Right renal pelvis (tissue), 4 donors: ENCODE measurements at regions not wholly inside any gene's neighbourhood (a gene's known extent, or its start where the extent isn't known, plus 50 kb on each side); places are given as distances from the start of the nearest gene placed in this dataset.
"Not testable (repeated sequence)": the region's sequence is repeated elsewhere in the genome, so short reads cannot be mapped to it uniquely, and the experiment has no call there.

Experiments
- DNase-seq, 4 donors: peaks; one replicate each; pipeline ENCODE4 v3.0.0-alpha.2; 2013; ENCODE audit warnings: low read depth in 4 of 4, low spot score in 3 of 4, missing footprints in 1 of 4

DNA sequence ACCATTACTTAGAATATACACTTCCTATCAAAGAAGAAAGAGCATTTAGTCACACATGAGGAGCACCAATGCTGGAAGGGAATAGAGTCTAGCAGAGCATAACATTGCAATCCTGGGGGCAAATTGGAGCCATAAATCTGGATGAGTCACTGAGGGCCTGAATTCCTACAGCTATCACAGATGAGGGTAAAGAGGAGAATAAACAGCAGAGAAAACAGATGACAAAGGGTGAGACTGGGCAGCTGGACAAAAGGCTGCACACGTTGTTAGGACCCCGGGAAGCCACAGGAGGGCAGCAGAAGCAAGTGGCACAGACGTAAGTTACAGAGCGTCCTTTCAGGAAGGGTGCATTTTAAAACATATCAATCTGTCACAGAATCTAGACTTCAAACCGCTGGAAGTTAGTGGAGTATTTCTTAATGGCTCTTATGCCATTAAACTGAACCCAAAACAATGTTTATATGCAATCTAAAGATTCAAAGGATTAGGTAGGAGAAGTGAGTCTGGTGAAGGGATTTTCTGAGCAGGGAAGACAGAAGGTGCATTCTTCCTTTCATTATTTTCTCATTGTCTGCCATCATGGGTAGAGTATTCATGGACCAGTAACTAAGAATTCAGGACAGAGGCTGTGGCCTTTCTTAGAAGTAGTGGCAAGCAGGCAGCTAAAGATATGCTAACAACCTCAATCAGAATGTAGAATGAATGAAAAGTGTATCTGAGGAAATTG lies 159.8 kb upstream of the DAAM1 start:
- peak; percentile 58 to 80 (median 68) for DNase-seq

- no peak for DNase-seq
These were observed 155.6 kb upstream of the DAAM1 start for GRCh38 chr14:59032826-59033225.

- no peak for DNase-seq
These were observed 152.3 kb upstream of the DAAM1 start for GRCh38 chr14:59036134-59036533.

DNA sequence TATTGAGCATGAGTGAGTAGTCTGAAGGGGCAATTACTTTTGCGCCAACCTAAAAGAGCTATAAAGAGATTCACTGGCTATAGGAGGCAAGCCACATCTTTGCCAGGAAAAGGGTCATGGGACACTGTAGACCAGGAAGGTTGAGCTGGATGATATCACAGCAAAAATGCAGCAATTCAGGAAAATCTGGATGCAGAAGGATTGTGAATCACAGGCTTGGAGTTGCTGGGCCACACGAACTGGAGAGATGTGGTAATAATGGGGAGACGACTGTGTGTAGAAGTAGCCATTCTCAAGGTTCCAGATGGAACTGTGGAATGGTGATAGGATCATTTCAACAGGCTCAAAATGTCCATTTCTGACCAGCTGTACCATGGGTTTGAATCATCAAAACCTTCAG lies 151.4 kb upstream of the DAAM1 start:
- DNase-seq: no peak

GRCh38 chr14:59037620-59038019 lies 150.8 kb upstream of the DAAM1 start:
- DNase-seq: no peak

DNA sequence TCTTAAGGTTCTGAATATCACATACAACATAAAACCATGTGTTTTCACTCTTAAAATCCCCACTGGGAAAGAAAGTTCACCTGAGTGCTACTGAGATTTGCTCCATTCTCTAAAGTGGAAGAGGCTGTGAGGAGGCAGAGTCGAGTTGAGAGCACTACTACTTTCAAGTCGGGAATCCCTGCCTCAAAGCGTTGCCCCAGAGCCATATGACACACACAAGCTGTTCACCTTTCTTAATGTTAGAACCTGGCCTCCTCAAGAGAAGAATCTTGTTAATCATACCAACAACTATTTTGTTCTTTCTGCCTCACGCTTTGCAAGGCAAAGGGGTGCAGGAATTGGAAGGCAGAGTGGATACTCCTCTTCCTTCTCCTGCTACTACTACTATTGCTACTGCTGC lies 149.7 kb upstream of the DAAM1 start:
- no peak for DNase-seq

DNA sequence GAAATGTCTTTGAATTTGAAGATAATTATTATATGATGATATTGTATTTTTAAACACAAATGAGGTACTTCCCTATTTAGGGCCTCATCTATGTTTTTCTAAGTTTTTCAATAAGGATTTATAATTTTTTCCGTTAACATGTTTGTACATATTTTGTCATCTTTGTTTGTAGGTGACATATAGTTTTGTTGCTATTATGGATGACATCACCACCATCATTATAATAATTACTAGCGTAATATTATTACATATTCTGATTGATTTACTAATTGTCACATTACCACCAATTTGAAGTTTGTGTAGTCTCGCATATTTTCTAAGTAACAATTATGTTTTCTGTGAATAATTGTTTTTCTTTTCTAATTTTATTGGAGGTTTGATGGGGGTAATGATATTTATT lies 147.2 kb upstream of the DAAM1 start:
- DNase-seq: no peak

GRCh38 chr14:59044707-59045106 lies 143.8 kb upstream of the DAAM1 start:
- no peak for DNase-seq

GRCh38 chr14:59046746-59047145 lies 141.7 kb upstream of the DAAM1 start:
- no peak for DNase-seq

- no peak for DNase-seq
These were observed 133.5 kb upstream of the DAAM1 start for GRCh38 chr14:59055006-59055405.

DNA sequence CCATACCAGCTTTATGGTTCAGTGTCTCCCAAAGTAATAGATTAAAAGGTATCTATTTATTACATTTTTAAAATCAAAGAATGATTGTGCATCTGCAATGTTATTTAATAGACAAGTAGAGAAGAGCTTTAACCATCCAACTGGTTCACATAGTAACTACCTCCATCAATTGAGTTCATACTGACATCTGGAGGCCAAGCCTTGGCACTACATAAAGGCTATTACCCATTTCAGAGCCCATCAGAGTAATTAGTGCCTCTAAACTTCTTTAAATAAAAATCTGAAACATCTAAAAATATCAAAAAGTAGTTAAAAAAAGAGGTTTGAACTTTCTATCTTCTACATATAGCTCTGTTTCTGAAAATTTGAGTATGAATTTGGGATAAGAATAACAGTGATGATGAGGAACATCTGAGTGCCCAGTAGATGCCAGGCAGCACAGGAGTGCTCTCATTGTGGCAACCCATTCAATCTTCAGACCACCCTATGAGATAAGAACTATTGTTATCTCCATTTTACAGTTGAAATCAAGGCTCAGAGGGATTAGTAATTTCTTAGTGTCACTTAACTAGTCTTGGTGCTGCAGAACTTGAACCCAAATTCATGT lies 132.9 kb upstream of the DAAM1 start:
- DNase-seq: peak in 3 of 4 donors; percentile 22 to 35 (median 31)

DNA sequence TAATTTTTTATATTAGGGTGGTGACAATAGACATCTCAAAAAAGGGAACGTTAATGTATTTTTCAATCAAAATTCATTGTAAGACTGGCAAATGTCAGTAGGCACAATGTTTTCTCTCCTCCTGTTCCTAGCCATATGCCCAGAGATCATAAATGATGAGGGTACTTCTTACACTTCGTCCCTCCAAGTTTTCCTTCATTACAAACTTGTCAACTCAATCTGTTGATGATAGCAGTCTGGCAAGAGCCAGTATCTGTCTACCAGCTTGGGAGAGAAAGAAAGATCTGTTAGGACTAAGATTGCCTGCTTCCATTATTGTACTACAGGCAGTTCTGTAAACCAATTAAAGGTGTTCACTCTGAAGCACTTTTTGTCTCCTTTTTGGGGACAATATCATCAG lies 130.9 kb upstream of the DAAM1 start:
- no peak for DNase-seq

DNA sequence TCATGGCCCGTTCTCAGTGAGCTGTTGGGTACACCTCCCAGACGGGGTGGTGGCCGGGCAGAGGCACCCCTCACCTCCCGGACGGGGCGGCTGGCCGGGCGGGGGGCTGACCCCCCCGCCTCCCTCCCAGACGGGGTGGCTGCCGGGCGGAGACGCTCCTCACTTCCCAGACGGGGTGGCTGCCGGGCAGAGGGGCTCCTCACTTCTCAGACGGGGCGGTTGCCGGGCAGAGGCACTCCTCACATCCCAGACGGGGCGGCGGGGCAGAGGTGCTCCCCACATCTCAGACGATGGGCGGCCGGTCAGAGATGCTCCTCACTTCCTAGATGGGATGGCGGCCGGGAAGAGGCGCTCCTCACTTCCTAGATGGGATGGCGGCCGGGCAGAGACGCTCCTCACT lies 129.7 kb upstream of the DAAM1 start:
- DNase-seq: not testable (repeated sequence)

DNA sequence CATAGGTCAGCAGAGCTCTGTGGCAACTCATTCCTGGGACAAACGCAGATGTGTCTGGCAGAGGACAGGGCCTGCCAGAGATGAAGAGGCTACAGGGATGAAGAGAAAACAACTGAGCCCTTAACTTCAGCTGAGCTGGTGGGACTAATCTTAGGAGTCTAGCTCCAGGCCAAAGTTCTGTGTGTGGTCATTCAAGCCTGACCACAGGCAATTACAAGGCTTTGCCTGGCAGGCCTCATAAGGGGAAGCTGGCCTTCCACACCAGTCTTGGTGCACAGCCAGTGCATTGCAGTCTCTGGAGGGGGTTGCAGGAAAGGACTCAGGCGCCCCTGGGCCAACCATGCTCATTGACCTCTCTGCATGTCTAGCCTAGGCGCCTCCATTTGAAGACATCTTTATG lies 127.6 kb upstream of the DAAM1 start:
- DNase-seq: no peak

DNA sequence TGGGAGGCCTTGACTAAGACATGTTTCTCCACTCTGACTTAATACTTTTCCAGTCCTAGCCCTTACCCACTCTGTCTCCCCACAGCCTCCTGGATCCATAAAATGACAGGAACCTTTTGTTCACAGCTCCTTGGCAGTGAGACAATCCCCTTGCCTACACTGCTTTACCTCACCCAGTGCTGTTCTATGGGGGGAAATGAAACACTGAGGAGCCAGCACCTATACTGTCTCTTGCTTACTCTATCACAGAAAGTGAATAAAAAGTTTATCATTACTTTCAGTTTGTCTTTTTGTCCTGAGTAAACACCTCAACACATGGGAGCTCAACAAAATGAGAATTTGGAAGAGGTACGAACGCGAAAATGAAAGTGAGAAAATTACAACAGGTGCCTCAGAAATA lies 127.2 kb upstream of the DAAM1 start:
- no peak for DNase-seq

- DNase-seq: no peak
These were observed 125.2 kb upstream of the DAAM1 start for GRCh38 chr14:59063259-59063658.

- DNase-seq: no peak
These were observed 121.2 kb upstream of the DAAM1 start for GRCh38 chr14:59067127-59067894.

DNA sequence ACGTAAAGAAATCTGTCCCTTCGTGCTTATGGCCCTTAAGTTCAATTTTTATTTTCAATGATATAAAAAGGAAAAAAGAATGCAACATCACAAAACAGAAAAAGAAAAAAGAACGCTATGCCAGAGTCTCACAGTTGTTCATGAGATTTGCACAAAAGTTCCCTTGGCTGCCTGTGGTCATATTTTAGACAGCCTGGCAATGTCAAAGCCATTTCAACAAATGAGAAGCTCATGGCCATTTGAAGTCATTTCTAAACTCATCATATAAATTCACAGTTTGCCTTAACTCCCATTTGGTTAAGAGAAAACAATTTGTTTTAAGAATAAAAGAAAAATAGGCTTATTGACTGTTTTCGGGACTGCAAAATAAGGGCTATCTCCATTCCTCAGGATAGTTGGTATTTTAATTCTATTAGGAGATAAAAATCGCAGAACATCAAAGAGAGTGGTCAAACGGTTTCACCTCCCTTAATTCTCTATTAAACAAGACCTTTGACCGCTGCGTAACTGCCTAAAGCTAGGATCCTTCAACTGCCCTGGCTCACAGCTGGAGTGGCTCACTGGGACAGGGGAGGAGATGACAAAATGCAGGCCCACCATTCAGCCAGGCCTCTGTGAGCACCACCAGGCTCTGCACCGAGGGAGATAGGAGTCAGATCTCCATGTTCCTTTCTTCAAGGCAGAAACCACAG lies 119.2 kb upstream of the DAAM1 start:
- peak in 2 of 4 donors; percentile 46 to 49 for DNase-seq

DNA sequence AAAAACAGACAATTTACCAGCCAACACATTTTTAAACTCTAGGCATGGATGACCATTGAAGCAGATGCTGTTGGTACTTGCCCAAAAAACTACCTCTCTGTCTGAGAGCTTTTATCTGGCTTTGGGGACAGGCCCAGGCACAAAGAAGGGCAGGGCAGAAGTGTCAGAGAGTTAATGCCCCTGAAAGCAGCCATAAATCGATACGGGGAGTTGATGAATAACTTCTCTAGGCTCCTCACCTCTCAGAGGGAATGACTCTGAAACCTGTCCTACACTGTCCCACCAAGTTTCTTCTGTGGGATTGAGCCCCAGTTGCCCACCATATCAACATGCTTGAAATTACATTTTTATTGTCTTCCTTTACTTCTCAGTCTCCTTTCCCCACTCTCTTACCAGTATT lies 113.0 kb upstream of the DAAM1 start:
- no peak for DNase-seq

- DNase-seq: no peak
These were observed 106.7 kb upstream of the DAAM1 start for GRCh38 chr14:59081720-59082119.

DNA sequence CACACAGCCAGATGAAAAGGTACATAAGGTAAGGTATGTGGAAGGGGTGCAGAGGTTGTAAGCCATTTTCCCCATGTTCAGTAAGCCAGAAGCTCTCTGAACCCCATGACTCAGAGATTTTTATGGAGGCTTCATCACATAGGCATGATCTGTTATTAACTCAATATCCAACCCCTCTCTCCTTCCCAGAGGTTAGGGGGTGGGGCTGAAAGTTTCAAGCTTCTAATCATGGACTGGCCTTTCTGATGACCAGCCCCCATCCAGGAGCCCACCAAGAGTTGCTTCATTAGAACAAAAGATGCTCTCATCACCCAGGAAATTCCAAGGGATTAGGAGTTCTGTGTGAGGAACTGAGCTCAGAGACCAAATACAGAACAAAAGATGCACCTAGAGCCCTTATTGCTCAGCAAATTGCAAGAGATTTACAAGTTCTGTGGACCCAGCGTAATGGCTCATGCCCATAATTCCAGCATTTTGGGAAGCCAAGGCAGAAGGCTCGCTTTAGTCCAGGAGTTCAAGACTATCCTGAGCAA lies 103.2 kb upstream of the DAAM1 start:
- no peak for DNase-seq
